ENCODE measurements at regions not wholly inside any gene's neighbourhood (a gene's known extent, or its start where the extent isn't known, plus 50 kb on each side); places are given as distances from the start of the nearest gene placed in this dataset.

DNA sequence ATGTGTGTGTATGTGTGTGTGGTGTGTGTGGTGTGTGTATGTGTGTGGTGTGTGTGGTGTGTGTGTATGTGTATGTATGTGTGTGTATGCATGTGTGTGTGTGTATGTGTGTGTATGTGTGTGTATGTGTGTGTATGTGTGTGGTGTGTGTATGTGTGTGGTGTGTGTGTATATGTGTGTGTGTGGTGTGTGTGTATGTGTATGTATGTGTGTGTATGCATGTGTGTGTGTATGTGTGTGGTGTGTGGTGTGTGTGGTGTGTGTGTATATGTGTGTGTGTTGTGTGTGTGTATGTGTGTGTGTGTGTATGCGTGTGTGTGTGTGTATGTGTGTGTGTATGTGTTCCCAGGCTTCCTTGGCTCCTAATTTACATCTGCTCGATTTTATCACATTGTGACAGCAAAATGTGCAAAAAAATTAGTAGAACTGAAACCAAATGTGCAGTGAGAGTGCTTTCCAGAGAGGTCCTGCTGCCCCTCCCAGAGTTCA lies 234.5 kb downstream of the BMP7 start:
- H3K9me3 ChIP-seq: peaks cover 0 to 12% (median 4%) of the 10 kb centered on the region in 11 donors
- 62 to 80% methylated on average over 2 of the region's 2 CpGs for WGBS, 2 donors
- ATAC-seq (no peak), DNase-seq (no peak)
- intact Hi-C loops (cut with DNase I): no loop called here
- TF ChIP-seq, protein P1, sequence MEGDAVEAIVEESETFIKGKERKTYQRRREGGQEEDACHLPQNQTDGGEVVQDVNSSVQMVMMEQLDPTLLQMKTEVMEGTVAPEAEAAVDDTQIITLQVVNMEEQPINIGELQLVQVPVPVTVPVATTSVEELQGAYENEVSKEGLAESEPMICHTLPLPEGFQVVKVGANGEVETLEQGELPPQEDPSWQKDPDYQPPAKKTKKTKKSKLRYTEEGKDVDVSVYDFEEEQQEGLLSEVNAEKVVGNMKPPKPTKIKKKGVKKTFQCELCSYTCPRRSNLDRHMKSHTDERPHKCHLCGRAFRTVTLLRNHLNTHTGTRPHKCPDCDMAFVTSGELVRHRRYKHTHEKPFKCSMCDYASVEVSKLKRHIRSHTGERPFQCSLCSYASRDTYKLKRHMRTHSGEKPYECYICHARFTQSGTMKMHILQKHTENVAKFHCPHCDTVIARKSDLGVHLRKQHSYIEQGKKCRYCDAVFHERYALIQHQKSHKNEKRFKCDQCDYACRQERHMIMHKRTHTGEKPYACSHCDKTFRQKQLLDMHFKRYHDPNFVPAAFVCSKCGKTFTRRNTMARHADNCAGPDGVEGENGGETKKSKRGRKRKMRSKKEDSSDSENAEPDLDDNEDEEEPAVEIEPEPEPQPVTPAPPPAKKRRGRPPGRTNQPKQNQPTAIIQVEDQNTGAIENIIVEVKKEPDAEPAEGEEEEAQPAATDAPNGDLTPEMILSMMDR (IDR thresholded peaks at IDR 0.05): no peak
- H3K27ac ChIP-seq: no peak overlapping the region
- H3K4me3 ChIP-seq: no peak overlapping the region
- no peaks in the 10 kb centered on the region for H3K4me1 ChIP-seq
- no peaks in the 10 kb centered on the region for H3K36me3 ChIP-seq
- peaks cover 0 to 68% (median 54%) of the 10 kb centered on the region in 7 donors for H3K27me3 ChIP-seq

DNA sequence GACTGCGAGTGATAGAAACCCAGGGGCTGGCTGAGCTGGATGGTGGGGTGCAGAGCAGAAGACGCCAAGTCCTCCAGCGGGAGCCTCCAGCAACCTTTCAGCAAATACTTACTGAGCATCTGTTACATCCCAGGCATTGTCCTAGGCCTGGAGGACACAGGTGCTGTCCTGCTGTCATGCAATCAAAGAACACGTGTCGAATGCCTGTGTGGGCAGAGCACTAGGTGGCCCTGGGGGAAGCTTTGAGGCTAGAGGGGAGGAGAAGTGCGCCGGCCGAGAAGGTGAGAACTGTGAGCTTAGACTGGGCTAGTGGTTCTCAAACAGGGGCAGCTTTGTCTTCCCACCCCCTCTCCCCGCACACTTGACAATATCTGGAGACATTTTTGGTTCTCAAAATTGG lies 233.6 kb downstream of the BMP7 start:
- Histone ChIP-seq H3K9me3 (peaks cover 0 to 12% (median 4%) of the 10 kb centered on the region in 11 donors), H3K27me3 (peaks cover 0 to 74% (median 59%) of the 10 kb centered on the region in 7 donors), H3K27ac (no peak overlapping the region), H3K4me3 (no peak overlapping the region), H3K36me3 (no peaks in the 10 kb centered on the region), H3K4me1 (no peaks in the 10 kb centered on the region)
- intact Hi-C loops (cut with DNase I): no loop called here
- DNase-seq: no peak
- TF ChIP-seq, protein P1 (IDR thresholded peaks at IDR 0.05): no peak
- ATAC-seq: no peak
- 58 to 59% methylated on average over 9 of the region's 9 CpGs for WGBS, 2 donors

DNA sequence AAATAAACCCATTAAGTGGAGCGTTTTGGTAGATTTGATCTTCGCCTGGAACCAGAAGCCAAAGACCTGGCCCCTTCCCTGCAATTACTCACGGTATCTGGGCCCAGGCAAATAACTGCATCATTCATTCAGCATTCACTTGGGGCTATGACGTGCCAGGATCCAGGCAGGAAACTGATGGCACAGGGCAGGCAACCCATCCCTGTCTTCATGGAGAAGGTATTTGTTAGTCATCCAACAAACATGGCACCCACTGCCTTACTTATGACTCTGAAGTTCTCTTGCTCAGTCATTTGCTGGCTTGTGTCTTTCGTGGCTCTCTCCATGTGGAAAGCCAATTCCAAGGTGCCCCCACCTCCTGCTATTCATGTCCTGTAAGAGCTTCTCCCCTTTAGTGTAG lies 232.4 kb downstream of the BMP7 start:
- H3K4me3 ChIP-seq: no peak overlapping the region
- no peak for ATAC-seq
- WGBS, 2 donors: 78 to 79% methylated on average over 5 of the region's 5 CpGs
- peaks cover 0 to 79% (median 57%) of the 10 kb centered on the region in 7 donors for H3K27me3 ChIP-seq
- no peaks in the 10 kb centered on the region for H3K36me3 ChIP-seq
- no peak overlapping the region for H3K27ac ChIP-seq
- intact Hi-C loops (cut with DNase I): no loop called here
- peaks cover 0 to 12% (median 4%) of the 10 kb centered on the region in 11 donors for H3K9me3 ChIP-seq
- H3K4me1 ChIP-seq: no peaks in the 10 kb centered on the region
- DNase-seq: no peak
- TF ChIP-seq, protein P1 (IDR thresholded peaks at IDR 0.05): no peak

DNA sequence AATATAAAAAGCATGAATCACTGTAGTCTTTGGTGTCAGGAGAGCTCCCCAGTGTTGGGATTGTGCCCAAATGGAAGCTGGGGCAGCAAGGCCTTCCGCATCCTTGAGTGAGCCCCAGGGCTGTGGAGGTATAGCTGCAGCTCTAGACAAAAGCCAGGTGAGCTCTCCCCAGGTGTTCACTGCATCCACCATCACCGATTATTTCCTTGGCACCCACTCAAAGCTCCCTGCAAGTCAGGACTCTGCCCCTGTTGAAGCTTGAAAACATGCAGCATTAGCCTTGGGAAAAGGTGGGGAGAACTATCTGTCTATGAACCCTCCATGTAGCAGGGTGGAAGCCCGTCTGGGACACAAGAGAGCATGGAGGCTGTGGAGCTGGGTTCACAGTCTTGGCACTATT lies 228.8 kb downstream of the BMP7 start:
- H3K27me3 ChIP-seq: peaks cover 0 to 69% (median 33%) of the 10 kb centered on the region in 7 donors
- no peak overlapping the region for H3K4me3 ChIP-seq
- peaks cover 0 to 12% (median 4%) of the 10 kb centered on the region in 11 donors for H3K9me3 ChIP-seq
- 78 to 80% methylated on average over 3 of the region's 3 CpGs for WGBS, 2 donors
- no peak overlapping the region for H3K27ac ChIP-seq
- no peak for DNase-seq
- TF ChIP-seq, protein P1 (IDR thresholded peaks at IDR 0.05): no peak
- ATAC-seq: no peak
- H3K4me1 ChIP-seq: no peaks in the 10 kb centered on the region
- H3K36me3 ChIP-seq: no peaks in the 10 kb centered on the region
- intact Hi-C loops (cut with DNase I): no loop called here
